ENCODE measurements at regions not wholly inside any gene's neighbourhood (a gene's known extent, or its start where the extent isn't known, plus 50 kb on each side); places are given as distances from the start of the nearest gene placed in this dataset.

GRCh38 chr3:132898141-132898540 lies 140.1 kb upstream of the TMEM108 start:
- DNase-seq (ENCODE audit: low spot score): no peak

GRCh38 chr3:132892956-132893355 lies 145.2 kb upstream of the TMEM108 start:
- DNase-seq (ENCODE audit: low spot score): no peak

- DNase-seq (ENCODE audit: low spot score): no peak
Observed at GRCh38 chr3:132881756-132882409, 156.3 kb upstream of the TMEM108 start.

GRCh38 chr3:132880986-132881385 lies 157.2 kb upstream of the TMEM108 start:
- no peak for DNase-seq (ENCODE audit: low spot score)

GRCh38 chr3:132879656-132880055 lies 157.4 kb upstream of the NPHP3 start:
- no peak for DNase-seq (ENCODE audit: low spot score)

- no peak for DNase-seq (ENCODE audit: low spot score)
Observed at GRCh38 chr3:132874701-132875100, 152.5 kb upstream of the NPHP3 start.

- no peak for DNase-seq (ENCODE audit: low spot score)
Observed at GRCh38 chr3:132872711-132873110, 150.5 kb upstream of the NPHP3 start.

- no peak for DNase-seq (ENCODE audit: low spot score)
Observed at GRCh38 chr3:132871956-132872355, 149.7 kb upstream of the NPHP3 start.

GRCh38 chr3:132870541-132870940 lies 148.3 kb upstream of the NPHP3 start:
- DNase-seq (ENCODE audit: low spot score): no peak

GRCh38 chr3:132867956-132868355 lies 145.7 kb upstream of the NPHP3 start:
- peak; percentile 69 for DNase-seq (ENCODE audit: low spot score)

- DNase-seq (ENCODE audit: low spot score): no peak
Observed at GRCh38 chr3:132867526-132867925, 145.3 kb upstream of the NPHP3 start.

GRCh38 chr3:132857317-132857716 lies 135.1 kb upstream of the NPHP3 start:
- DNase-seq (ENCODE audit: low spot score): no peak

GRCh38 chr3:132854856-132855535 lies 132.8 kb upstream of the NPHP3 start:
- no peak for DNase-seq (ENCODE audit: low spot score)

GRCh38 chr3:132847849-132848625 lies 125.8 kb upstream of the NPHP3 start:
- no peak for DNase-seq (ENCODE audit: low spot score)

GRCh38 chr3:132843851-132844553 lies 121.8 kb upstream of the NPHP3 start:
- DNase-seq (ENCODE audit: low spot score): no peak

- no peak for DNase-seq (ENCODE audit: low spot score)
Observed at GRCh38 chr3:132843349-132843748, 121.1 kb upstream of the NPHP3 start.

GRCh38 chr3:132841621-132842020 lies 119.4 kb upstream of the NPHP3 start:
- no peak for DNase-seq (ENCODE audit: low spot score)

GRCh38 chr3:132840201-132840700 lies 118.0 kb upstream of the NPHP3 start:
- no peak for DNase-seq (ENCODE audit: low spot score)

- no peak for DNase-seq (ENCODE audit: low spot score)
Observed at GRCh38 chr3:132838477-132838876, 116.3 kb upstream of the NPHP3 start.

GRCh38 chr3:132837615-132838014 lies 115.4 kb upstream of the NPHP3 start:
- DNase-seq (ENCODE audit: low spot score): no peak

- DNase-seq (ENCODE audit: low spot score): no peak
Observed at GRCh38 chr3:132834356-132834755, 112.1 kb upstream of the NPHP3 start.

GRCh38 chr3:132829101-132829500 lies 106.9 kb upstream of the NPHP3 start:
- no peak for DNase-seq (ENCODE audit: low spot score)
